Progenitor cell of endocrine pancreas (in vitro differentiated cells): ENCODE measurements at regions not wholly inside any gene's neighbourhood (a gene's known extent, or its start where the extent isn't known, plus 50 kb on each side); places are given as distances from the start of the nearest gene placed in this dataset.

Experiments
- DNase-seq: peaks from one replicate; pipeline ENCODE4 v3.0.0; 2021; ENCODE audit warnings: low spot score; ENCODE audit not compliant: unreplicated experiment
- H3K27ac Mint-ChIP-seq: 2 replicates; pipeline ENCODE4 v1.8.0; 2021; ENCODE audit warnings: mild to moderate bottlenecking, moderate library complexity, mixed read lengths
- H3K27me3 Mint-ChIP-seq: 2 replicates; pipeline ENCODE4 v1.8.0; 2021; ENCODE audit warnings: mixed read lengths
- H3K36me3 Mint-ChIP-seq: 2 replicates; pipeline ENCODE4 v1.8.0; 2022; ENCODE audit warnings: mixed read lengths; ENCODE audit not compliant: insufficient read depth
- H3K4me1 Mint-ChIP-seq: 2 replicates; pipeline ENCODE4 v1.8.0; 2021; ENCODE audit warnings: low read depth, mixed read lengths
- H3K4me3 Mint-ChIP-seq: 2 replicates; pipeline ENCODE4 v1.8.0; 2021; ENCODE audit warnings: low read depth, mild to moderate bottlenecking, moderate library complexity, mixed read lengths
- H3K9me3 Mint-ChIP-seq: 2 replicates; pipeline ENCODE4 v1.8.0; 2021; ENCODE audit warnings: low read depth, mixed read lengths
- CTCF ChIP-seq: fragments of 200-600 bp; sonication (generic); IDR thresholded peaks from one replicate; pipeline ENCODE4 v1.5.0; 2021; ENCODE audit warnings: antibody characterized with exemption, mild to moderate bottlenecking; ENCODE audit not compliant: unreplicated experiment

- H3K9me3 Mint-ChIP-seq, result peaks cover 4% of the 10 kb centered on the region
- H3K27me3 Mint-ChIP-seq, result no peaks in the 10 kb centered on the region
- no peaks in the 10 kb centered on the region for H3K4me1 Mint-ChIP-seq
- no peak overlapping the region for H3K27ac Mint-ChIP-seq
- H3K4me3 Mint-ChIP-seq, result no peak overlapping the region
- TF ChIP-seq CTCF, result no peak
- no peaks in the 10 kb centered on the region for H3K36me3 Mint-ChIP-seq
- DNase-seq, result no peak
Measured at GRCh38 chr6:141437685-141438084, 695.0 kb upstream of the GJE1 start.

- Mint-ChIP-seq H3K36me3 (no peaks in the 10 kb centered on the region), H3K27ac (no peak overlapping the region), H3K27me3 (no peaks in the 10 kb centered on the region), H3K4me3 (no peak overlapping the region), H3K4me1 (no peaks in the 10 kb centered on the region), H3K9me3 (peaks cover 4% of the 10 kb centered on the region)
- TF ChIP-seq CTCF, result no peak
- no peak for DNase-seq
Measured at GRCh38 chr6:141437011-141437410, 695.7 kb upstream of the GJE1 start.

GRCh38 chr6:141426400-141426980, 706.2 kb upstream of the GJE1 start:
- H3K9me3 Mint-ChIP-seq, result peaks cover 6% of the 10 kb centered on the region
- H3K4me3 Mint-ChIP-seq, result no peak overlapping the region
- no peaks in the 10 kb centered on the region for H3K4me1 Mint-ChIP-seq
- no peaks in the 10 kb centered on the region for H3K27me3 Mint-ChIP-seq
- no peaks in the 10 kb centered on the region for H3K36me3 Mint-ChIP-seq
- no peak for TF ChIP-seq CTCF
- H3K27ac Mint-ChIP-seq, result no peak overlapping the region
- no peak for DNase-seq

- Mint-ChIP-seq H3K4me3 (no peak overlapping the region), H3K9me3 (no peaks in the 10 kb centered on the region), H3K4me1 (no peaks in the 10 kb centered on the region), H3K36me3 (no peaks in the 10 kb centered on the region), H3K27ac (no peak overlapping the region), H3K27me3 (no peaks in the 10 kb centered on the region)
- no peak for DNase-seq
- TF ChIP-seq CTCF, result no peak
Measured at GRCh38 chr6:141421378-141421777, 711.3 kb upstream of the GJE1 start.

- H3K4me1 Mint-ChIP-seq, result no peaks in the 10 kb centered on the region
- H3K36me3 Mint-ChIP-seq, result no peaks in the 10 kb centered on the region
- no peak overlapping the region for H3K4me3 Mint-ChIP-seq
- DNase-seq, result no peak
- no peaks in the 10 kb centered on the region for H3K9me3 Mint-ChIP-seq
- no peak overlapping the region for H3K27ac Mint-ChIP-seq
- no peaks in the 10 kb centered on the region for H3K27me3 Mint-ChIP-seq
- no peak for TF ChIP-seq CTCF
Measured at GRCh38 chr6:141418076-141418475, 714.6 kb upstream of the GJE1 start.
